ENCODE measurements at regions not wholly inside any gene's neighbourhood (a gene's known extent, or its start where the extent isn't known, plus 50 kb on each side); places are given as distances from the start of the nearest gene placed in this dataset.

- TF ChIP-seq CTCF (IDR thresholded peaks at IDR 0.05) (no peak), POLR2A (IDR thresholded peaks at IDR 0.05) (no peak)
These were observed 371.2 kb upstream of the NBEA start for GRCh38 chr13:34570698-34571353.

Data from heart left ventricle (tissue), 13 donors.